HUES6 (cell line): ENCODE measurements at regions not wholly inside any gene's neighbourhood (a gene's known extent, or its start where the extent isn't known, plus 50 kb on each side); places are given as distances from the start of the nearest gene placed in this dataset.

Experiments
- H3K27ac ChIP-seq: 2 replicates; pipeline ENCODE4 v1.7.0; 2013; ENCODE audit warnings: low read depth, mild to moderate bottlenecking, low read length, inconsistent platforms
- H3K27me3 ChIP-seq: 2 replicates; pipeline ENCODE4 v1.6.1; 2013; ENCODE audit warnings: low read length; ENCODE audit not compliant: control insufficient read depth, insufficient read depth
- H3K36me3 ChIP-seq: 2 replicates; pipeline ENCODE4 v1.6.1; 2013; ENCODE audit warnings: low read length; ENCODE audit not compliant: control insufficient read depth, insufficient read depth
- H3K4me1 ChIP-seq: 2 replicates; pipeline ENCODE4 v1.6.1; 2013; ENCODE audit warnings: low read length; ENCODE audit not compliant: control insufficient read depth, insufficient read depth
- H3K4me3 ChIP-seq: 2 replicates; pipeline ENCODE4 v1.5.1; 2013; ENCODE audit warnings: low read depth, low read length
- H3K9ac ChIP-seq: one replicate; pipeline ENCODE4 v1.6.1; 2013; ENCODE audit warnings: mild to moderate bottlenecking, low read length
- H3K9me3 ChIP-seq: 2 replicates; pipeline ENCODE4 v1.6.1; 2013; ENCODE audit warnings: low read depth, low read length; ENCODE audit not compliant: control insufficient read depth, insufficient read depth

- Histone ChIP-seq H3K36me3 (no peaks in the 10 kb centered on the region), H3K27ac (no peak overlapping the region), H3K4me1 (no peaks in the 10 kb centered on the region), H3K9ac (no peak overlapping the region), H3K4me3 (no peak overlapping the region), H3K27me3 (no peaks in the 10 kb centered on the region), H3K9me3 (peaks cover 8% of the 10 kb centered on the region)
Observed at GRCh38 chr3:187978433-187979011, 175.4 kb upstream of the LPP start.

DNA sequence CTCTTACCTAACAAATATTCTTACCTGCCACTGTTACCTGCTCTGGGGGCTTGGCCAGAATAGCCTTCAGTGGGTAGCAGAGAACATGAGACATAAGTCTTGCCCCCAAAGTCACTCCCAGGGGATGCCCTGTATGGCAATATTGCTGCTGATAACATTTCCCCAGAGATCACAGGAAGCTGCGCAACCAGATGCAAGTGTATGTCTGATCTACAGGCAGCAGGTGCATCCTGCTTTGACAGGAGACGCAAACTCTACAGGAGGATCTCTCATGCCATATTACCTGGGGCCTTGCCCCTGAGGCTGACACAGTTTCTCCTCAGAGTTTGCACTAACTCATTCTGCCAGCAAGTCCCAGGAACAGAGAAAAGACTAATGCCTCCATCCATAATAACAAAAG, 174.4 kb upstream of the LPP start:
- no peak overlapping the region for H3K27ac ChIP-seq
- H3K4me3 ChIP-seq = no peak overlapping the region
- H3K36me3 ChIP-seq = no peaks in the 10 kb centered on the region
- H3K9me3 ChIP-seq = peaks cover 8% of the 10 kb centered on the region
- H3K4me1 ChIP-seq = no peaks in the 10 kb centered on the region
- no peak overlapping the region for H3K9ac ChIP-seq
- H3K27me3 ChIP-seq = no peaks in the 10 kb centered on the region

DNA sequence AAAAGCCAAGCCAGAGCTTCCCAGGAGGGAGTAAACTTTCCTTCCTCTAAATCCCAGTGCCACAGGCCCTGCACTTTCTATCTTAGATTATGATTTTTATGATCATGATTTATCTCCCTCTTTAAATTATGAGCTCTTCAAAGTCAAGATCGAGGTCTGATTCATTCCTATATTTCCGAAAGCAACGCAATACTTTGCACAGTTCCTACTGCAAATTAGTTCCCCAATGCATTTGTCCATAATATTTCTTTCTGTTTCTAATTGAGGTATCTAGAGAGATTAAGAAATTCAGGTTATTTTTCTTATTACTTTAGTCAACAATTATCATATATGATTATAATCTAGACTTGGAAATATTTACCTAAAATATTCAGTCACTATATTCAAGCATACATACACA, 173.1 kb upstream of the LPP start:
- Histone ChIP-seq H3K27ac (no peak overlapping the region), H3K36me3 (no peaks in the 10 kb centered on the region), H3K27me3 (no peaks in the 10 kb centered on the region), H3K9me3 (peaks cover 8% of the 10 kb centered on the region), H3K4me1 (no peaks in the 10 kb centered on the region), H3K4me3 (no peak overlapping the region), H3K9ac (no peak overlapping the region)

DNA sequence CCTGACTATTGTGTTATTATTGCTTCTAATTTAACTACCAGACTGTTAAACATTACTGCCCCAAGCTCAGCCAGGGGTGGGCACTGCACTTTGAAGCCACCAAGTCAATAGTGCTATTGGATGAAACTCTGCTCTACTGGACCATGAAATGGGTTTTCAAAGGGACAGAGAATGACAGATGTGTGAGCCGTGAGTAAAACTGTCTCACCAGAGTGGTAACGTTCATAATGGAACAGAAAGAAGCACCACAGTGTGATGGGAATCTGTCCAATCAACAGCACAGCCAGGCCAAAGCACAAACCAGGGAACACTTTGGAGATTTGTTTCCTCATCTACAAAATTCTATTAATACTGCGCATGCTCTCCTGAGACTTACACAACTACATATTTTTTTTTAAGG, 171.8 kb upstream of the LPP start:
- Histone ChIP-seq H3K4me1 (no peaks in the 10 kb centered on the region; the same call in 1 of the 2 replicates), H3K9ac (no peak overlapping the region), H3K27me3 (no peaks in the 10 kb centered on the region), H3K27ac (no peak overlapping the region), H3K9me3 (peaks cover 7% of the 10 kb centered on the region), H3K36me3 (no peaks in the 10 kb centered on the region), H3K4me3 (no peak overlapping the region)

DNA sequence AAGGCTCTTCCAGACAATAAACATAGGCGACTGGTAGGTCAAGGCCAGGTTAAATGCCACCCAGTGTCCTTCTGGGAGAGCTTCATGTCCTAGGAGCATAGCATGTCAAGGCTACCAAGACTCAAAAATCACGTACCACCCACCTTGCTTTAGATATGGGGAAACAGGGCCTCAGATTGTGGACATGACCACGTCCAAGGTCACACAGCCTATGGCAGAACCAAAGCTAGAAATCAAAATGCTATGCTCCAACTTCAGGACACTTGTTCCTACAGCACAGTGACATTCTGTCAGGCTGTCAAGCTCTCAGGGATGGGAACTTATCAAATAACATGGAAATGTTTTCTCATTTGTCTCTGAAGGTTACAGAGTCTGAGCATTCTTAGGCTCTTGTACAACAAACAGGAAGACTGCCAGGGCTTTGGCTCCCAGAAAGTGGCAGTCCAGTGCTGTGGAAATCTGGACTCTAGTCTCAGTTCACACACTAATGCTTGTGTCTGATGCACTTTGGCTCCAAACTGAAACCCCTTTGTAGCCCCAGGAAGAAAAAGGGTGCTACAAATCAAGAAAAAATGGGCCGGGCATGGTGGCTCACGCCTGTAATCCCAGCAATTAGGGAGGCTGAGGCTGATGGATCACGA, 170.4 kb upstream of the LPP start:
- H3K9me3 ChIP-seq = no peaks in the 10 kb centered on the region
- H3K27ac ChIP-seq = no peak overlapping the region
- H3K9ac ChIP-seq = no peak overlapping the region
- H3K4me3 ChIP-seq = no peak overlapping the region
- H3K36me3 ChIP-seq = no peaks in the 10 kb centered on the region
- no peaks in the 10 kb centered on the region; the same call in 1 of the 2 replicates for H3K4me1 ChIP-seq
- no peaks in the 10 kb centered on the region for H3K27me3 ChIP-seq

DNA sequence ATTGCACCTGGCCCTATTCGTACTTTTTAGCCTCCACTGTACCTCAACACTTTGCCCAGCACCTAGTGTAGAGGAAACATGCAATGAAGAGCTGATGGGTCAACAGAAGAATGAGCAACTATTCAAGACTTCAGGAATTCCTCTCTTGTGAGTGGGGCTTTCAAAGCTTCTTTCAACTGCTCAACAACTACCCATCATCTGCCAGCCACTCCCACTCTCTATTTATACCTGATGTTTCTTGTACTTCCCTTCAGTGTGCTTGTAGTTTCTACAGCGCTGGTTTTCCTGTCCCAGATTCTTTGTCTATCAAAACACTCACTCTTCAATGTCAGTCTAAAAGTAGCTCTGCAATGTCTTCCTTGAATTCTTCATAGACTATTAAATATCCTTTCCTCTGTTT, 168.3 kb upstream of the LPP start:
- Histone ChIP-seq H3K9ac (no peak overlapping the region), H3K9me3 (no peaks in the 10 kb centered on the region), H3K4me1 (peaks cover 12% of the 10 kb centered on the region), H3K27me3 (no peaks in the 10 kb centered on the region), H3K4me3 (no peak overlapping the region), H3K27ac (no peak overlapping the region), H3K36me3 (no peaks in the 10 kb centered on the region)

GRCh38 chr3:187986514-187986934, 167.4 kb upstream of the LPP start:
- no peak overlapping the region for H3K4me3 ChIP-seq
- H3K27ac ChIP-seq = no peak overlapping the region
- H3K36me3 ChIP-seq = no peaks in the 10 kb centered on the region
- no peak overlapping the region for H3K9ac ChIP-seq
- H3K9me3 ChIP-seq = no peaks in the 10 kb centered on the region
- H3K4me1 ChIP-seq = peaks cover 16% of the 10 kb centered on the region
- no peaks in the 10 kb centered on the region; the same call in 1 of the 2 replicates for H3K27me3 ChIP-seq

GRCh38 chr3:187987187-187987586, 166.8 kb upstream of the LPP start:
- H3K4me1 ChIP-seq = peaks cover 16% of the 10 kb centered on the region
- H3K9me3 ChIP-seq = no peaks in the 10 kb centered on the region
- no peak overlapping the region for H3K4me3 ChIP-seq
- H3K27ac ChIP-seq = no peak overlapping the region
- H3K9ac ChIP-seq = no peak overlapping the region
- no peaks in the 10 kb centered on the region; the same call in 1 of the 2 replicates for H3K27me3 ChIP-seq
- no peaks in the 10 kb centered on the region for H3K36me3 ChIP-seq

GRCh38 chr3:187987924-187988323, 166.0 kb upstream of the LPP start:
- no peak overlapping the region for H3K9ac ChIP-seq
- H3K27me3 ChIP-seq = no peaks in the 10 kb centered on the region; the same call in 1 of the 2 replicates
- peaks cover 16% of the 10 kb centered on the region for H3K4me1 ChIP-seq
- H3K36me3 ChIP-seq = no peaks in the 10 kb centered on the region
- no peaks in the 10 kb centered on the region for H3K9me3 ChIP-seq
- H3K4me3 ChIP-seq = no peak overlapping the region
- no peak overlapping the region for H3K27ac ChIP-seq

- Histone ChIP-seq H3K9me3 (no peaks in the 10 kb centered on the region), H3K27ac (no peak overlapping the region), H3K4me3 (peak overlapping the region; percentile 61), H3K4me1 (peaks cover 16% of the 10 kb centered on the region), H3K9ac (no peak overlapping the region), H3K36me3 (no peaks in the 10 kb centered on the region), H3K27me3 (no peaks in the 10 kb centered on the region; the same call in 1 of the 2 replicates)
Observed at GRCh38 chr3:187989575-187990153, 164.3 kb upstream of the LPP start.

GRCh38 chr3:187992609-187993008, 161.3 kb upstream of the LPP start:
- Histone ChIP-seq H3K4me1 (peaks cover 16% of the 10 kb centered on the region), H3K4me3 (no peak overlapping the region), H3K27me3 (peaks cover 3% of the 10 kb centered on the region; the same call in 1 of the 2 replicates), H3K9me3 (no peaks in the 10 kb centered on the region), H3K9ac (no peak overlapping the region), H3K36me3 (no peaks in the 10 kb centered on the region), H3K27ac (no peak overlapping the region)
